Neural cell (in vitro differentiated cells): ENCODE measurements at regions not wholly inside any gene's neighbourhood (a gene's known extent, or its start where the extent isn't known, plus 50 kb on each side); places are given as distances from the start of the nearest gene placed in this dataset.

Source experiments
- small RNA-seq, 3 experiments: library from RNA; depleted of rRNA; stranded (forward); fragments of <200 nt; gene quantifications; one replicate each; pipeline ENCODE3, GENCODE V24; 2012

Small RNA genes lying in the stretch of these regions (small RNA-seq; reads per million reads assigned to genes)
- gene RF00019 (0 to 1.2 (median 0) reads per million in 3 experiments), gene RN7SL643P (0 reads per million in 3 experiments), gene RNU4-12P (0 reads per million in 3 experiments), gene RNU4-72P (0 reads per million in 3 experiments), gene SMIM11P1 (0 reads per million in 3 experiments)
